Nephron (organoid): ENCODE measurements at regions not wholly inside any gene's neighbourhood (a gene's known extent, or its start where the extent isn't known, plus 50 kb on each side); places are given as distances from the start of the nearest gene placed in this dataset.

Experiments used
- H3K27ac Mint-ChIP-seq, 3 experiments: 2 replicates each; pipeline ENCODE4 v1.8.0; 2020; ENCODE audit warnings: mixed read lengths in 3 of 3, mild to moderate bottlenecking in 2 of 3, moderate library complexity in 1 of 3
- H3K27me3 Mint-ChIP-seq: 2 replicates; pipeline ENCODE4 v1.8.0; 2021; ENCODE audit warnings: low read depth, mild to moderate bottlenecking, moderate library complexity, mixed read lengths
- H3K36me3 Mint-ChIP-seq: 2 replicates; pipeline ENCODE4 v1.8.0; 2020; ENCODE audit warnings: low read depth, mixed read lengths
- H3K4me1 Mint-ChIP-seq: 2 replicates; pipeline ENCODE4 v1.8.0; 2020; ENCODE audit warnings: mixed read lengths
- H3K4me3 Mint-ChIP-seq, 3 experiments: 2 replicates each; pipeline ENCODE4 v1.8.0; 2020; ENCODE audit warnings: mild to moderate bottlenecking in 3 of 3, mixed read lengths in 3 of 3, moderate library complexity in 2 of 3
- H3K9me3 Mint-ChIP-seq: 2 replicates; pipeline ENCODE4 v1.8.0; 2020; ENCODE audit warnings: mixed read lengths
- TF ChIP-seq, protein P1 (sequence below), 3 experiments: fragments of 200-600 bp; sonication (generic); IDR thresholded peaks; one replicate each; pipeline ENCODE4 v1.5.0; 2021; ENCODE audit warnings: antibody characterized with exemption in 3 of 3; ENCODE audit not compliant: unreplicated experiment in 3 of 3

DNA sequence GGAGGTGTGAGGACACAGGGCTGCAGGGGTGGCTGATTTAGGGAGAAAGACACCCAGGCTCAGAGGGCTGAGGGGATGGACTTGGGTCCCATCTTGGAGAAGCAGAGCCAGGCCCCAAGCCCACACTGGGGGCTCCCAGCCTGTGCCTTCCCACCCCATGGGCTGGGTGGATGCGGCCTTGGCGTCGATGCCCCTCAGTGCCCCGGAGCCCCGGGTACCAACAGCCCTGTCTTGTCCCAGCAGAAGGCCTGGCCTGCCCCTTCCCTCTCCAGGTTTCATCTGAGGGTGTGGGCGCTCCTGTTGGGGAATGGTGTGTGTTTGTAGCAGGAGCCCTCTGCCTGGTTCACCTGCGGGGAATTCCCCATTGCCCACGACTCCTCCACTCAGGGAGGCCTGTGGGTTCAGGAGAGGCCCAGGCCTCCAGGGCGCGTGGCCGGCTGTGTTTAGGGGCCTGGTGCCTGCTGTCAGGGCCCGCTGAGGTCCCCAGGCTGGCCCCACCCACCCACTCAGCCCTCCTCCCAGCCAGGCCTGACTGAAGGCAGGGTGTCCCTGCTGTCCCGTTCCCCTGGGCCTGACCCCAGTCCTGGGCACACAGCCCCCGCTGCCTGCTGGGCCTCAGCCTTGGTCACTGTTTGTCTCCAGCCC lies 51.1 kb upstream of the BEGAIN start:
- H3K4me1 Mint-ChIP-seq: peaks cover 9% of the 10 kb centered on the region
- H3K27me3 Mint-ChIP-seq: peaks cover 20% of the 10 kb centered on the region
- no peaks in the 10 kb centered on the region for H3K9me3 Mint-ChIP-seq
- no peak overlapping the region for H3K27ac Mint-ChIP-seq
- no peaks in the 10 kb centered on the region for H3K36me3 Mint-ChIP-seq
- TF ChIP-seq, protein P1, sequence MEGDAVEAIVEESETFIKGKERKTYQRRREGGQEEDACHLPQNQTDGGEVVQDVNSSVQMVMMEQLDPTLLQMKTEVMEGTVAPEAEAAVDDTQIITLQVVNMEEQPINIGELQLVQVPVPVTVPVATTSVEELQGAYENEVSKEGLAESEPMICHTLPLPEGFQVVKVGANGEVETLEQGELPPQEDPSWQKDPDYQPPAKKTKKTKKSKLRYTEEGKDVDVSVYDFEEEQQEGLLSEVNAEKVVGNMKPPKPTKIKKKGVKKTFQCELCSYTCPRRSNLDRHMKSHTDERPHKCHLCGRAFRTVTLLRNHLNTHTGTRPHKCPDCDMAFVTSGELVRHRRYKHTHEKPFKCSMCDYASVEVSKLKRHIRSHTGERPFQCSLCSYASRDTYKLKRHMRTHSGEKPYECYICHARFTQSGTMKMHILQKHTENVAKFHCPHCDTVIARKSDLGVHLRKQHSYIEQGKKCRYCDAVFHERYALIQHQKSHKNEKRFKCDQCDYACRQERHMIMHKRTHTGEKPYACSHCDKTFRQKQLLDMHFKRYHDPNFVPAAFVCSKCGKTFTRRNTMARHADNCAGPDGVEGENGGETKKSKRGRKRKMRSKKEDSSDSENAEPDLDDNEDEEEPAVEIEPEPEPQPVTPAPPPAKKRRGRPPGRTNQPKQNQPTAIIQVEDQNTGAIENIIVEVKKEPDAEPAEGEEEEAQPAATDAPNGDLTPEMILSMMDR (IDR thresholded peaks at IDR 0.05; ENCODE audit: unreplicated experiment in 3 of 3): no peak
- H3K4me3 Mint-ChIP-seq: no peak overlapping the region

DNA sequence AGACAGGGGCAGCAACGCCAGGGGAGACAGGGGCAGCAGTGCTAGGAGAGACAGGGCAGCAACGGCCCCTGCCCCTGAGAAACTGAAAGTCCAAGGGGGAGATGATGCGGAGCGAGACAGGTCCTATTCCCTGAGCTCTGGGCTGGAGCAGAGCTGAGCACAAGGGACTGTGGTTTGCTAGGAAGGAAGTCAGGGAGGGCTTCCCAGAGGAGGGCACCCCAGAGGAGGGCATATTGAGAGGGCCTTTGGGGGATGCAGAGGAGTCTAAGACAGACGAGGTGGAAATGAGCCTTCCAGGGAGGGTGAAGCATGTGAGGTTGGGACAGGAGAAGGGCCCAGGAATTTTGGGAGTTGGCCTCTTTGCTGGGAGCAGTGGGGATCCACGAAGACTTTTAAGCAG lies 52.1 kb upstream of the BEGAIN start:
- TF ChIP-seq, protein P1 (IDR thresholded peaks at IDR 0.05; ENCODE audit: unreplicated experiment in 3 of 3): no peak
- H3K4me1 Mint-ChIP-seq: peaks cover 9% of the 10 kb centered on the region
- no peaks in the 10 kb centered on the region for H3K36me3 Mint-ChIP-seq
- H3K9me3 Mint-ChIP-seq: no peaks in the 10 kb centered on the region
- no peak overlapping the region for H3K27ac Mint-ChIP-seq
- no peak overlapping the region for H3K4me3 Mint-ChIP-seq
- H3K27me3 Mint-ChIP-seq: peaks cover 15% of the 10 kb centered on the region

DNA sequence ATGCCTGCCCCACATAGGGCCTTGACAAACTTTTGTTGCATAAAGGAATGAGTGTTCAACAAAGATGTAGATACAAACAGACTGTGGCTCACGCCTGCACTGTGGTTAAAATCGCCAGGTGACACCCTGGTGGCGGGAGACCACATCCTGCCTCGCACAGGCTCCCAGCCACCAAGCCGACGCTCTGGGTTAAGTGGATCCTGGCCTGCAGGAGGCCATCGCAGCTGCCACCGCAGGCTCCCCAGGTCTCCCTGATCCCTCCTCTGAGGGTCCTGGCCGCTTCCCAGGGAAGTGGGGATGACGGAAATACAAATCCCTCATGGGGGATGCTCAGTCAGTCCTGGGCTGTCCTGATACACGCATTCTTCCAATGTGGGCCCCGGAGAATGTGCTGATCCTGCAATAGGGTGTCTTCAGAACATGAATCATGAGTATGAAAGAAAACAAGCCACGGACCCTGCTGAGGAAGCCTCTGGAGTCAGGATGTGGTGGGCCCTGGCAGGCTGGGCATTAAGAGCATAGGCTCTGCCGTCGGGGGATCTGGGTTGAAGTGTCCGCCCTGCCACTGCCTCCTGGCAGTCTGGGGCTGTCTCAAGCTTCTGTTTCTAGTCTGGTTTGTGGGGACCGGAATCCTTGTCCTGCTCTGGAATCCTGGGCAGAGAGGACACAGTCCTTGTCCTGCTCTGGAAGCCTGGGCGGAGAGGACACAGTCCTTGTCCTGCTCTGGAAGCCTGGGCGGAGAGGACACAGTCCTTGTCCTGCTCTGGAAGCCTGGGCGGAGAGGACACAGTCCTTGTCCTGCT lies 53.5 kb upstream of the BEGAIN start:
- H3K9me3 Mint-ChIP-seq: no peaks in the 10 kb centered on the region
- TF ChIP-seq, protein P1 (IDR thresholded peaks at IDR 0.05; ENCODE audit: unreplicated experiment in 3 of 3): no peak
- H3K36me3 Mint-ChIP-seq: no peaks in the 10 kb centered on the region
- peaks cover 17% of the 10 kb centered on the region for H3K4me1 Mint-ChIP-seq
- H3K27ac Mint-ChIP-seq: peak overlapping the region; percentile 45 to 57 (median 52)
- H3K4me3 Mint-ChIP-seq: no peak overlapping the region
- H3K27me3 Mint-ChIP-seq: peaks cover 13% of the 10 kb centered on the region

DNA sequence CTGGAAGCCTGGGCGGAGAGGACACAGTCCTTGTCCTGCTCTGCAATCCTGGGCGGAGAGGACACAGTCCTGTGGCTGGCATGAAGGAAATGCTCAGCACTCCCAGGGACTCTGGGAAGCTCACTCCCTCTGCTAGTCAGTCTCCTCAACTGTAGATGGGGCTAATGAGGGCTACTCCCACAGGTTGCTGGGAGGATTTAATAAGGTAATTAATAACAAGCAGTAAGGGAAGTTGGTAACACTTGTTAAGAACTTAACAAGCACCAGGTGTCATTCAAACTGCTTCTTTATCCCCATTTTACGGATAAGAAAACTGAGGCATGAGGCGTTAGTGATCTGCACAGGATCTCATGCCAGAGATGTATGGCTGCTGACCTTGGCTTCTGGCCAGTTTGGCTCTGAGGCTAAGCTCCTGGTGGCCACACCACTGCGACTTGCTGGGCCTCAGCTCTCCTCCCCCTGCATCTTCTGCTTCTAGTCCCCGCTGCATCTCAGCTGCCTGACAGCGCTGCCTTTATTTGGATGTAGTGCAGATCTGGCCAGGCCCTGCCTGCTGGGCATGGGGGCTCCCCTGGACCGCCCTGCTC lies 54.1 kb upstream of the BEGAIN start:
- no peaks in the 10 kb centered on the region for H3K36me3 Mint-ChIP-seq
- no peak overlapping the region for H3K4me3 Mint-ChIP-seq
- peaks cover 16% of the 10 kb centered on the region for H3K27me3 Mint-ChIP-seq
- TF ChIP-seq, protein P1 (IDR thresholded peaks at IDR 0.05; ENCODE audit: unreplicated experiment in 3 of 3): no peak
- H3K9me3 Mint-ChIP-seq: no peaks in the 10 kb centered on the region
- H3K4me1 Mint-ChIP-seq: peaks cover 21% of the 10 kb centered on the region
- H3K27ac Mint-ChIP-seq: peak overlapping the region in 1 of 3 experiments; percentile 25

DNA sequence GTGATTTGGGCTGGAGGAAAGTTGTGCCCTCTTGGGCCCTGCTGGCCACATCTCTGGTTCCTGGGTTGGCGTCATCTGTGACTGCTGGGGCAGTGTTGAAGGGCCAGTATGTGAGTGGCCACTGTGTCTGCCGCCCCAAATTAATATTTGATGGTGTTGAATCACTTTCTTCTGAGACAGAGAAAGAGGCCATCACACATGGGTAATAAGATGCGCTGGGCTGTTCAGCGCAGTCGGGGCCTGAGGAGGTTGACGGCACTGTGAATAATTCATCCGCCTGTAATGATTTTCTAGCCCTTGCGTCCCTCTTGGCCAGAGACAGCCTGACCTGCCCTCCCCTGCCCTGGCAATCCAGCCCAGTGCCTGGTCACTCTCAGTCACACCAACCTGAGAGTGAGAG lies 56.2 kb upstream of the BEGAIN start:
- no peak overlapping the region for H3K27ac Mint-ChIP-seq
- TF ChIP-seq, protein P1 (IDR thresholded peaks at IDR 0.05; ENCODE audit: unreplicated experiment in 3 of 3): no peak
- no peaks in the 10 kb centered on the region for H3K36me3 Mint-ChIP-seq
- no peaks in the 10 kb centered on the region for H3K9me3 Mint-ChIP-seq
- H3K4me1 Mint-ChIP-seq: peaks cover 29% of the 10 kb centered on the region
- H3K27me3 Mint-ChIP-seq: peaks cover 18% of the 10 kb centered on the region
- H3K4me3 Mint-ChIP-seq: no peak overlapping the region
